H9 (cell line): ENCODE measurements at regions not wholly inside any gene's neighbourhood (a gene's known extent, or its start where the extent isn't known, plus 50 kb on each side); places are given as distances from the start of the nearest gene placed in this dataset.
A peak's percentile ranks its signal among the peaks of the same experiment; 100 is the strongest.

ENCODE experiments used
- DNase-seq: peaks from one replicate; pipeline ENCODE4 v3.0.0-alpha.2; 2017
- H2AFZ ChIP-seq: one replicate; pipeline ENCODE4 v1.6.1; 2013; ENCODE audit warnings: mild to moderate bottlenecking, low read length, control low read depth, moderate library complexity
- H2AK5ac ChIP-seq: 2 replicates; pipeline ENCODE4 v1.6.1; 2013; ENCODE audit warnings: low read length, control low read depth, mixed read lengths; ENCODE audit not compliant: insufficient read length
- H2BK120ac ChIP-seq: one replicate; pipeline ENCODE4 v1.6.1; 2013; ENCODE audit warnings: low read depth, mild to moderate bottlenecking, low read length, control low read depth, inconsistent platforms; ENCODE audit not compliant: poor library complexity, severe bottlenecking
- H2BK12ac ChIP-seq: 2 replicates; pipeline ENCODE4 v1.6.1; 2013; ENCODE audit warnings: low read length, control low read depth, mixed read lengths, low read depth; ENCODE audit not compliant: insufficient read length
- H2BK15ac ChIP-seq: 2 replicates; pipeline ENCODE4 v1.6.1; 2013; ENCODE audit warnings: low read depth, low read length, control low read depth
- H2BK20ac ChIP-seq: one replicate; pipeline ENCODE4 v1.6.1; 2013; ENCODE audit warnings: low read depth, mild to moderate bottlenecking, low read length, control low read depth, inconsistent platforms; ENCODE audit not compliant: poor library complexity, severe bottlenecking
- H2BK5ac ChIP-seq: 2 replicates; pipeline ENCODE4 v1.6.1; 2013; ENCODE audit warnings: low read length, control low read depth, mixed read lengths; ENCODE audit not compliant: insufficient read length
- H3K14ac ChIP-seq: 2 replicates; pipeline ENCODE4 v1.6.1; 2013; ENCODE audit warnings: low read length, control low read depth; ENCODE audit not compliant: insufficient read depth
- H3K18ac ChIP-seq: 2 replicates; pipeline ENCODE4 v1.6.1; 2013; ENCODE audit warnings: low read depth, mild to moderate bottlenecking, mixed read lengths, low read length, control low read depth; ENCODE audit not compliant: insufficient read length
- H3K23ac ChIP-seq: 2 replicates; pipeline ENCODE4 v1.6.1; 2013; ENCODE audit warnings: low read length, control low read depth, mixed read lengths, low read depth; ENCODE audit not compliant: insufficient read length
- H3K23me2 ChIP-seq: 2 replicates; pipeline ENCODE4 v1.6.1; 2013; ENCODE audit warnings: low read depth, mild to moderate bottlenecking, mixed read lengths, low read length, control low read depth; ENCODE audit not compliant: insufficient read length, poor library complexity, severe bottlenecking
- H3K27ac ChIP-seq: 2 replicates; pipeline ENCODE4 v1.5.1; 2013; ENCODE audit warnings: low read length, control low read depth, mixed read lengths, low read depth; ENCODE audit not compliant: insufficient read length
- H3K27me3 ChIP-seq: 2 replicates; pipeline ENCODE4 v1.6.1; 2013; ENCODE audit warnings: low read length, control low read depth, inconsistent platforms; ENCODE audit not compliant: insufficient read depth
- H3K4ac ChIP-seq: 2 replicates; pipeline ENCODE4 v1.6.1; 2013; ENCODE audit warnings: low read depth, mild to moderate bottlenecking, control low read depth, inconsistent platforms, low read length, moderate library complexity
- H3K4me1 ChIP-seq: 2 replicates; pipeline ENCODE4 v1.6.1; 2013; ENCODE audit warnings: low read length, control low read depth, inconsistent platforms; ENCODE audit not compliant: insufficient read depth
- H3K4me2 ChIP-seq: 2 replicates; pipeline ENCODE4 v1.6.1; 2013; ENCODE audit warnings: low read length, control low read depth, mixed read lengths; ENCODE audit not compliant: insufficient read length, insufficient read depth
- H3K56ac ChIP-seq: 2 replicates; pipeline ENCODE4 v1.6.1; 2013; ENCODE audit warnings: low read depth, mild to moderate bottlenecking, mixed read lengths, low read length, control low read depth; ENCODE audit not compliant: insufficient read length
- H3K79me1 ChIP-seq: 2 replicates; pipeline ENCODE4 v1.6.1; 2013; ENCODE audit warnings: low read depth, mild to moderate bottlenecking, moderate library complexity, low read length, control low read depth, inconsistent platforms; ENCODE audit not compliant: insufficient read depth, poor library complexity, severe bottlenecking
- H3K79me2 ChIP-seq: 2 replicates; pipeline ENCODE4 v1.6.1; 2013; ENCODE audit warnings: low read length, control low read depth, inconsistent platforms; ENCODE audit not compliant: insufficient read depth
- H3K9ac ChIP-seq: 2 replicates; pipeline ENCODE4 v1.6.1; 2013; ENCODE audit warnings: low read length, control low read depth, mixed read lengths; ENCODE audit not compliant: insufficient read length; ENCODE audit errors: extremely low read depth
- H3K9me3 ChIP-seq: one replicate; pipeline ENCODE4 v1.6.1; 2013; ENCODE audit warnings: low read depth, low read length, inconsistent platforms; ENCODE audit not compliant: control insufficient read depth
- H3T11ph ChIP-seq: one replicate; pipeline ENCODE4 v1.6.1; 2013; ENCODE audit warnings: mild to moderate bottlenecking, low read length, control low read depth, inconsistent platforms
- H4K20me1 ChIP-seq: one replicate; pipeline ENCODE4 v1.6.1; 2013; ENCODE audit not compliant: control insufficient read depth, insufficient read length, insufficient read depth
- H4K5ac ChIP-seq: 2 replicates; pipeline ENCODE4 v1.6.1; 2013; ENCODE audit warnings: low read depth, mild to moderate bottlenecking, mixed read lengths, low read length, control low read depth; ENCODE audit not compliant: insufficient read length
- H4K8ac ChIP-seq: replicated peaks from 2 replicates; pipeline ENCODE4 v1.6.1; 2013; ENCODE audit warnings: low read length, control low read depth, mixed read lengths, low read depth; ENCODE audit not compliant: insufficient read length
- H4K91ac ChIP-seq: 2 replicates; pipeline ENCODE4 v1.6.1; 2013; ENCODE audit warnings: low read depth, mild to moderate bottlenecking, moderate library complexity, mixed read lengths, low read length, control low read depth; ENCODE audit not compliant: insufficient read length
- H3K27ac Mint-ChIP-seq, 3 experiments: 2 replicates in 2 of 3; 3 replicates in 1 of 3; pipeline ENCODE4 v1.8.0; 2020 to 2021; ENCODE audit warnings: mixed read lengths in 3 of 3, mild to moderate bottlenecking in 1 of 3, moderate library complexity in 1 of 3
- H3K27me3 Mint-ChIP-seq: 2 replicates; pipeline ENCODE4 v1.8.0; 2021; ENCODE audit warnings: low read depth, mild to moderate bottlenecking, moderate library complexity, mixed read lengths
- H3K36me3 Mint-ChIP-seq, 3 experiments: 2 replicates in 2 of 3; 3 replicates in 1 of 3; pipeline ENCODE4 v1.8.0; 2020 to 2021; ENCODE audit warnings: low read depth in 3 of 3, mixed read lengths in 3 of 3; ENCODE audit not compliant: insufficient read depth in 1 of 3
- H3K4me1 Mint-ChIP-seq, 2 experiments: 2 replicates each; pipeline ENCODE4 v1.8.0; 2020; ENCODE audit warnings: mixed read lengths in 2 of 2
- H3K4me3 Mint-ChIP-seq, 2 experiments: 2 replicates in 1 of 2; 3 replicates in 1 of 2; pipeline ENCODE4 v1.8.0; 2020 to 2021; ENCODE audit warnings: mild to moderate bottlenecking in 2 of 2, mixed read lengths in 2 of 2, moderate library complexity in 1 of 2
- H3K9me3 Mint-ChIP-seq, 2 experiments: 2 replicates in 1 of 2; 3 replicates in 1 of 2; pipeline ENCODE4 v1.8.0; 2020; ENCODE audit warnings: mild to moderate bottlenecking in 2 of 2, mixed read lengths in 2 of 2, moderate library complexity in 1 of 2
- CTCF ChIP-seq: fragments of 200-600 bp; sonication (generic); conservative IDR thresholded peaks from 3 replicates; pipeline ENCODE4 v1.8.0; 2021; ENCODE audit warnings: antibody characterized with exemption, mild to moderate bottlenecking
- WGBS: extraction: QIAGEN DNeasy Blood & Tissue Kit; methylation state at CpG from one replicate; pipeline ENCODE4 v1.1.7; 2013; ENCODE audit warnings: missing lambda C conversion rate, low lambda C conversion rate, mixed read lengths; ENCODE audit not compliant: insufficient read length; ENCODE audit errors: extremely low coverage; 5-methylcytosine and 5-hydroxymethylcytosine counted together

GRCh38 chr3:159130108-159130507 lies 328.3 kb downstream of the MFSD1 start:
- no peak overlapping the region for H3T11ph ChIP-seq
- H3K18ac ChIP-seq, result no peak overlapping the region
- H2AK5ac ChIP-seq, result no peak overlapping the region
- no peak overlapping the region for H3K4ac ChIP-seq
- H3K27ac ChIP-seq, result no peak overlapping the region
- no peaks in the 10 kb centered on the region for H3K79me2 ChIP-seq
- Mint-ChIP-seq H3K4me3 (no peak overlapping the region), H3K27ac (no peak overlapping the region), H3K4me1 (0 out of 4 replicates have a peak, but pooled peaks cover 0 to 4% of the 10 kb centered on the region in 2 experiments), H3K36me3 (no peaks in the 10 kb centered on the region), H3K27me3 (peaks cover 2% of the 10 kb centered on the region; the same call in 1 of the 2 replicates), H3K9me3 (no peaks in the 10 kb centered on the region)
- H3K23ac ChIP-seq, result no peak overlapping the region
- no peak overlapping the region for H2BK5ac ChIP-seq
- H4K8ac ChIP-seq, result no peak overlapping the region
- H4K91ac ChIP-seq, result no peak overlapping the region
- whole genome bisulfite sequencing, result no CpG with 5 or more reads among the region's 1 CpG
- H3K23me2 ChIP-seq, result no peaks in the 10 kb centered on the region
- DNase-seq, result peak; percentile 44
- no peak overlapping the region for H2BK120ac ChIP-seq
- no peaks in the 10 kb centered on the region for H4K20me1 ChIP-seq
- H3K27me3 ChIP-seq, result no peaks in the 10 kb centered on the region
- H3K9ac ChIP-seq, result no peak overlapping the region
- H3K4me2 ChIP-seq, result no peak overlapping the region
- H4K5ac ChIP-seq, result no peak overlapping the region
- H3K56ac ChIP-seq, result no peak overlapping the region
- H2BK20ac ChIP-seq, result no peak overlapping the region
- no peaks in the 10 kb centered on the region for H3K79me1 ChIP-seq
- no peaks in the 10 kb centered on the region for H3K4me1 ChIP-seq
- TF ChIP-seq CTCF, result peak; percentile 80
- no peak overlapping the region for H2AFZ ChIP-seq
- no peak overlapping the region for H2BK15ac ChIP-seq
- H3K14ac ChIP-seq, result no peak overlapping the region
- no peaks in the 10 kb centered on the region for H3K9me3 ChIP-seq
- H2BK12ac ChIP-seq, result no peak overlapping the region
